ENCODE measurements at regions not wholly inside any gene's neighbourhood (a gene's known extent, or its start where the extent isn't known, plus 50 kb on each side); places are given as distances from the start of the nearest gene placed in this dataset.

DNA sequence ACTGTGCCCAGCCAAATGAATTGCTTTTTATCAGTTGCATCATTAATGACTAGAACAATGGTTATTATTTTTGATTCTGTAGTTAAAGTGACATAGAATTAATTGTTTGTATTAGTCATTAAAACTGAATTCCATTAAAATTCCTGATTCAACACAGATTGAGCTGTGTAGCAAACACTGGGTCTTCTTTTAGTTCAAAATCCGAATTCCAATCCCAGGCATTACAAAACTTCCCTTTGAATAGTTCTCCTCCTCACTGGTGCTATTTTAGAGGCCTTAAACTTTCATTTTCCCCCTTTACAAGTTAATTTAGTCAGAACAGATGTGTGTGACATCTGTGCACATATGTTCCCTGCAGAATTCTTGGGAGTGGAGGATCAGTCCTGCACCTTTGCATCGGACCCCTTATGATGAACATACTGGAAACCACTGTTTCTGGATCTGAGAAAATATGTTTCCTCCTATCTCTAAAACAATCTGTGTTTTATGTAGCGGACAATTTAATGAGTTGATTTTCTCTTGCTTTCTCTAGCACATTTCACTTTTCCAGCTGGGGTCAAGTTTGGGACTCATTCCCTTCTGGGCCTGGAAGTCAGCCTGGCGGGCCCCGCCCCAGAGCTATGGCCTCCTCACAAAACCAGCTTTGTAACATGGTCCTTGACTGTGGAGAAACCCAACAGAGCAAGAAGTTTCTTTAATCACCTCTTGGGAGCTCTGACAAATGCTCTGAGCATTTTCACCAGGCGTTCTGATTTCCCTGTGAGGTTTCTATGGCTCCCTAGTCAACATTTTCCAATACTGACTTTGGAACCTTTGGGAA lies 87.9 kb upstream of the MAMDC2 start:
- no peak overlapping the region for H3K27ac Mint-ChIP-seq
- no peaks in the 10 kb centered on the region for H3K36me3 Mint-ChIP-seq
- Histone ChIP-seq H3K4me3 (replicated peaks in 1 of 3; ENCODE audit: low read depth in 2 of 3, low read length in 3 of 3) (no peak overlapping the region), H4K20me1 (ENCODE audit: insufficient read depth, low read length) (no peaks in the 10 kb centered on the region), H3K27ac (ENCODE audit: low read depth in 1 of 2, low read length in 2 of 2) (no peak overlapping the region), H3K27me3 (ENCODE audit: control insufficient read depth in 2 of 2, insufficient read depth in 2 of 2, low read length in 2 of 2) (peaks cover 2 to 13% of the 10 kb centered on the region in 2 donors), H3K79me2 (ENCODE audit: insufficient read depth, low read length) (no peaks in the 10 kb centered on the region), H3K4me1 (ENCODE audit: control insufficient read depth in 1 of 2, insufficient read depth in 2 of 2, low read length in 2 of 2) (no peaks in the 10 kb centered on the region), H2AFZ (ENCODE audit: insufficient read depth, low read depth, low read length, poor library complexity, severe bottlenecking) (no peak overlapping the region), H3K4me2 (replicated peaks; ENCODE audit: extremely low read depth, low read length, poor library complexity, severe bottlenecking) (no peak overlapping the region), H3K36me3 (replicated peaks in 1 of 2; ENCODE audit: control insufficient read depth in 1 of 2, insufficient read depth in 2 of 2, low read length in 2 of 2) (no peaks in the 10 kb centered on the region), H3K9ac (ENCODE audit: insufficient read depth, low read length, poor library complexity, severe bottlenecking) (no peak overlapping the region), H3K9me3 (replicated peaks in 1 of 2; ENCODE audit: control insufficient read depth in 1 of 2, insufficient read depth in 1 of 2, low read length in 2 of 2) (no peaks in the 10 kb centered on the region)
- 73% methylated on average over 3 of the region's 6 CpGs for WGBS (ENCODE audit: insufficient coverage)
- H3K4me3 Mint-ChIP-seq: no peak overlapping the region
- DNase-seq: no peak
- H3K9me3 Mint-ChIP-seq: peaks cover 0 to 4% (median 2%) of the 10 kb centered on the region in 7 donors
- no peaks in the 10 kb centered on the region for H3K4me1 Mint-ChIP-seq
- H3K27me3 Mint-ChIP-seq (ENCODE audit: low read depth in 3 of 3): peaks cover 3 to 15% (median 4%) of the 10 kb centered on the region in 3 donors
- intact Hi-C loops (cut with micrococcal nuclease): no loop called here
- TF ChIP-seq CTCF (IDR thresholded peaks at IDR 0.05): no peak

DNA sequence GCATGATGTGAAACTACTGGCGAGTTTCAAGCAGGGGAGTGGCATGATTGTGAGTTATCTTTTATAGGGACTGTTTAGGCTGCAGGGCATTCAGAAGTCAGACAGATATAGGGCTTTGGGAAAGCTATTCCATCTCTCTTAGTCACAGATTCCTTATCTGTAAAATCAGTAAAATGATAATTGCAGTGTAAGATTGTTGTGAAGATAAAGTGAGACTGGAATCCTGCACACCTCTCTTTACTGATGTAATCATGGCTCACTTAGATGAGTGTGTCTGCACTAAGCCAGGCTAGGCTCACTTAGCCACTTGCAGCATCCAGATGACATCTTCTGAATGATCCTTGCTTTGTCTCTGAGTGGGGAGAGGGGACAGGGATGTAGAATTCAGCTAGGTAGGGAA lies 81.8 kb upstream of the MAMDC2 start:
- H3K4me2 ChIP-seq (replicated peaks; ENCODE audit: extremely low read depth, low read length, poor library complexity, severe bottlenecking): no peak overlapping the region
- 88% methylated on average over 1 of the region's 1 CpG for WGBS (ENCODE audit: insufficient coverage)
- Mint-ChIP-seq H3K27me3 (ENCODE audit: low read depth in 3 of 3) (peaks cover 0 to 5% (median 3%) of the 10 kb centered on the region in 3 donors), H3K27ac (no peak overlapping the region), H3K4me1 (no peaks in the 10 kb centered on the region), H3K4me3 (no peak overlapping the region), H3K36me3 (no peaks in the 10 kb centered on the region), H3K9me3 (no peaks in the 10 kb centered on the region)
- H4K20me1 ChIP-seq (ENCODE audit: insufficient read depth, low read length): no peaks in the 10 kb centered on the region
- H2AFZ ChIP-seq (ENCODE audit: insufficient read depth, low read depth, low read length, poor library complexity, severe bottlenecking): no peak overlapping the region
- H3K9me3 ChIP-seq (replicated peaks in 1 of 2; ENCODE audit: control insufficient read depth in 1 of 2, insufficient read depth in 1 of 2, low read length in 2 of 2): no peaks in the 10 kb centered on the region
- no peaks in the 10 kb centered on the region for H3K79me2 ChIP-seq (ENCODE audit: insufficient read depth, low read length)
- no peaks in the 10 kb centered on the region for H3K36me3 ChIP-seq (replicated peaks in 1 of 2; ENCODE audit: control insufficient read depth in 1 of 2, insufficient read depth in 2 of 2, low read length in 2 of 2)
- H3K4me1 ChIP-seq (ENCODE audit: control insufficient read depth in 1 of 2, insufficient read depth in 2 of 2, low read length in 2 of 2): no peaks in the 10 kb centered on the region
- no peak overlapping the region for H3K4me3 ChIP-seq (replicated peaks in 1 of 3; ENCODE audit: low read depth in 2 of 3, low read length in 3 of 3)
- DNase-seq: no peak
- no peak overlapping the region for H3K27ac ChIP-seq (ENCODE audit: low read depth in 1 of 2, low read length in 2 of 2)
- H3K9ac ChIP-seq (ENCODE audit: insufficient read depth, low read length, poor library complexity, severe bottlenecking): no peak overlapping the region
- intact Hi-C loops (cut with micrococcal nuclease): no loop called here
- no peak for TF ChIP-seq CTCF (IDR thresholded peaks at IDR 0.05)
- H3K27me3 ChIP-seq (ENCODE audit: control insufficient read depth in 2 of 2, insufficient read depth in 2 of 2, low read length in 2 of 2): no peaks in the 10 kb centered on the region

Measured in CD14-positive monocyte (primary cell).